ENCODE measurements at regions not wholly inside any gene's neighbourhood (a gene's known extent, or its start where the extent isn't known, plus 50 kb on each side); places are given as distances from the start of the nearest gene placed in this dataset.

- no peak for ATAC-seq
- no peak for FAIRE-seq
- H3K27ac ChIP-seq, result no peak overlapping the region
- H3K27me3 ChIP-seq, result no peaks in the 10 kb centered on the region
- TF ChIP-seq CTCF (IDR thresholded peaks at IDR 0.05), result no peak
- 9 to 22% methylated on average over 2 of the region's 2 CpGs for WGBS, 2 donors
- H3K4me1 ChIP-seq, result no peaks in the 10 kb centered on the region
- H3K9me3 ChIP-seq, result no peaks in the 10 kb centered on the region
- no peaks in the 10 kb centered on the region for H3K36me3 ChIP-seq
- intact Hi-C loops (cut with DNase I), result no loop called here
- H3K4me3 ChIP-seq, result no peak overlapping the region
- DNase-seq, result no peak
These were observed 229.2 kb downstream of the EPM2A start for GRCh38 chr6:145506136-145506535.

GRCh38 chr6:145506565-145506964 lies 228.8 kb downstream of the EPM2A start:
- H3K36me3 ChIP-seq, result no peaks in the 10 kb centered on the region
- no peaks in the 10 kb centered on the region for H3K27me3 ChIP-seq
- ATAC-seq (peak in 1 of 4 donors; percentile 47), FAIRE-seq (no peak), DNase-seq (no peak)
- no peak overlapping the region for H3K4me3 ChIP-seq
- intact Hi-C loops (cut with DNase I), result no loop called here
- H3K9me3 ChIP-seq, result no peaks in the 10 kb centered on the region
- 43 to 70% methylated on average over 1 of the region's 1 CpG for WGBS, 2 donors
- no peak for TF ChIP-seq CTCF (IDR thresholded peaks at IDR 0.05)
- H3K27ac ChIP-seq, result no peak overlapping the region
- H3K4me1 ChIP-seq, result no peaks in the 10 kb centered on the region

GRCh38 chr6:145507239-145507638 lies 228.1 kb downstream of the EPM2A start:
- intact Hi-C loops (cut with DNase I), result no loop called here
- H3K27ac ChIP-seq, result no peak overlapping the region
- ATAC-seq, result no peak
- TF ChIP-seq CTCF (IDR thresholded peaks at IDR 0.05), result no peak
- H3K36me3 ChIP-seq, result no peaks in the 10 kb centered on the region
- H3K4me1 ChIP-seq, result no peaks in the 10 kb centered on the region
- no peak for FAIRE-seq
- no peaks in the 10 kb centered on the region for H3K9me3 ChIP-seq
- H3K4me3 ChIP-seq, result no peak overlapping the region
- no peak for DNase-seq
- 79 to 93% methylated on average over 2 of the region's 2 CpGs for WGBS, 2 donors
- H3K27me3 ChIP-seq, result no peaks in the 10 kb centered on the region

- FAIRE-seq, result no peak
- no peak for TF ChIP-seq CTCF (IDR thresholded peaks at IDR 0.05)
- intact Hi-C loops (cut with DNase I), result no loop called here
- Histone ChIP-seq H3K27me3 (no peaks in the 10 kb centered on the region), H3K4me3 (no peak overlapping the region), H3K4me1 (no peaks in the 10 kb centered on the region), H3K36me3 (no peaks in the 10 kb centered on the region), H3K9me3 (no peaks in the 10 kb centered on the region), H3K27ac (no peak overlapping the region)
- no peak for ATAC-seq
- DNase-seq, result no peak
- WGBS, 2 donors, result 64 to 73% methylated on average over 1 of the region's 1 CpG
These were observed 227.2 kb downstream of the EPM2A start for GRCh38 chr6:145508107-145508506.

- no peak for TF ChIP-seq CTCF (IDR thresholded peaks at IDR 0.05)
- H3K27ac ChIP-seq, result no peak overlapping the region
- ATAC-seq (no peak), FAIRE-seq (no peak), DNase-seq (no peak)
- WGBS, 2 donors, result 69 to 74% methylated on average over 4 of the region's 4 CpGs
- H3K4me1 ChIP-seq, result no peaks in the 10 kb centered on the region
- no peaks in the 10 kb centered on the region for H3K27me3 ChIP-seq
- H3K9me3 ChIP-seq, result no peaks in the 10 kb centered on the region
- no peaks in the 10 kb centered on the region for H3K36me3 ChIP-seq
- intact Hi-C loops (cut with DNase I), result no loop called here
- H3K4me3 ChIP-seq, result no peak overlapping the region
These were observed 217.8 kb downstream of the EPM2A start for GRCh38 chr6:145517492-145517891.
